SU-DHL-6 (cell line): ENCODE measurements at regions not wholly inside any gene's neighbourhood (a gene's known extent, or its start where the extent isn't known, plus 50 kb on each side); places are given as distances from the start of the nearest gene placed in this dataset.

Experiments
- H2AFZ ChIP-seq: fragments of 200-600 bp; sonication (generic); 2 replicates; pipeline ENCODE4 v1.6.1; 2014; ENCODE audit warnings: low read depth, mild to moderate bottlenecking, moderate library complexity, mixed read lengths, antibody characterized with exemption, low read length; ENCODE audit not compliant: severe bottlenecking
- H3F3A ChIP-seq: fragments of 200-600 bp; shearing (Covaris generic); 2 replicates; pipeline ENCODE4 v1.6.0; 2016; ENCODE audit warnings: antibody characterized with exemption, mild to moderate bottlenecking; ENCODE audit not compliant: insufficient read depth
- H3K27ac ChIP-seq: fragments of 200-600 bp; sonication (generic); 2 replicates; pipeline ENCODE4 v1.5.1; 2016; ENCODE audit warnings: low read depth, mild to moderate bottlenecking, low read length, moderate library complexity, mixed read lengths
- H3K27me3 ChIP-seq: fragments of 200-600 bp; sonication (generic), shearing (Covaris generic); 2 replicates; pipeline ENCODE4 v1.6.0; 2014; ENCODE audit warnings: mild to moderate bottlenecking, low read length
- H3K36me3 ChIP-seq: fragments of 200-600 bp; sonication (generic); 2 replicates; pipeline ENCODE4 v1.6.1; 2014; ENCODE audit warnings: mild to moderate bottlenecking, low read length, mixed read lengths
- H3K4me2 ChIP-seq: fragments of 300-600, 200-600 bp; shearing (Covaris generic), sonication (generic); 2 replicates; pipeline ENCODE4 v1.6.0; 2014; ENCODE audit warnings: low read length, low read depth, mild to moderate bottlenecking; ENCODE audit not compliant: poor library complexity, severe bottlenecking
- H3K4me3 ChIP-seq: fragments of 200-600 bp; sonication (generic); 2 replicates; pipeline ENCODE4 v1.5.1; 2014; ENCODE audit warnings: antibody characterized with exemption, low read length, mild to moderate bottlenecking, mixed read lengths; ENCODE audit not compliant: insufficient read depth, poor library complexity, severe bottlenecking
- H3K79me2 ChIP-seq: fragments of 200-600 bp; sonication (generic); 2 replicates; pipeline ENCODE4 v1.6.1; 2014; ENCODE audit warnings: mild to moderate bottlenecking, low read length, moderate library complexity; ENCODE audit not compliant: insufficient read depth
- H3K9ac ChIP-seq: fragments of 200-600 bp; sonication (generic); 2 replicates; pipeline ENCODE4 v1.7.0; 2014; ENCODE audit warnings: mild to moderate bottlenecking, low read length
- H3K9me2 ChIP-seq: fragments of 200-600 bp; sonication (generic); replicated peaks from 2 replicates; pipeline ENCODE4 v1.6.1; 2014; ENCODE audit warnings: low read length; ENCODE audit not compliant: insufficient read depth
- H3K9me3 ChIP-seq: fragments of 200-600 bp; sonication (generic); 2 replicates; pipeline ENCODE4 v1.6.1; 2014; ENCODE audit warnings: low read length, mixed read lengths; ENCODE audit not compliant: insufficient read depth
- H4K20me1 ChIP-seq: fragments of 200-600 bp; sonication (generic); 2 replicates; pipeline ENCODE4 v1.6.1; 2014; ENCODE audit warnings: low read depth, mild to moderate bottlenecking, antibody characterized with exemption, low read length, moderate library complexity, mixed read lengths
- CTCF ChIP-seq: fragments of 200-600 bp; sonication (generic); IDR thresholded peaks from one replicate; pipeline ENCODE4 v1.5.1; 2017; ENCODE audit warnings: antibody characterized with exemption, mild to moderate bottlenecking, low read length, moderate library complexity; ENCODE audit not compliant: insufficient read depth, poor library complexity, severe bottlenecking
- EZH2phosphoT487 ChIP-seq: fragments of 200-600 bp; sonication (generic), shearing (Covaris generic); conservative IDR thresholded peaks from 2 replicates; pipeline ENCODE4 v1.6.1; 2018; ENCODE audit warnings: mild to moderate bottlenecking, antibody characterized with exemption, low read length, moderate library complexity, mixed read lengths

GRCh38 chr20:19834287-19834686, 76.2 kb downstream of the RIN2 start:
- Histone ChIP-seq H3K9me2 (no peaks in the 10 kb centered on the region), H4K20me1 (no peaks in the 10 kb centered on the region), H3K9ac (no peak overlapping the region), H3F3A (no peaks in the 10 kb centered on the region), H2AFZ (no peak overlapping the region), H3K4me3 (no peak overlapping the region), H3K79me2 (no peaks in the 10 kb centered on the region), H3K9me3 (no peaks in the 10 kb centered on the region), H3K4me2 (no peak overlapping the region), H3K27ac (no peak overlapping the region), H3K27me3 (no peaks in the 10 kb centered on the region), H3K36me3 (no peaks in the 10 kb centered on the region)
- no peak for TF ChIP-seq CTCF
- no peak for TF ChIP-seq EZH2phosphoT487

- Histone ChIP-seq H3K4me3 (no peak overlapping the region), H3K36me3 (no peaks in the 10 kb centered on the region), H3K4me2 (no peak overlapping the region), H4K20me1 (no peaks in the 10 kb centered on the region), H3F3A (no peaks in the 10 kb centered on the region), H3K79me2 (no peaks in the 10 kb centered on the region), H3K9me3 (no peaks in the 10 kb centered on the region), H3K9me2 (no peaks in the 10 kb centered on the region), H3K27me3 (no peaks in the 10 kb centered on the region), H2AFZ (no peak overlapping the region), H3K9ac (no peak overlapping the region), H3K27ac (no peak overlapping the region)
- TF ChIP-seq EZH2phosphoT487 = no peak
- no peak for TF ChIP-seq CTCF
Observed at GRCh38 chr20:19834783-19835182, 76.7 kb downstream of the RIN2 start.

- TF ChIP-seq EZH2phosphoT487 (no peak), CTCF (no peak)
- H4K20me1 ChIP-seq = no peaks in the 10 kb centered on the region
Observed at GRCh38 chr20:19835533-19836222, 77.6 kb downstream of the RIN2 start.

More at GRCh38 chr20:19835533-19836222, 77.6 kb downstream of the RIN2 start:
- no peak overlapping the region for H2AFZ ChIP-seq
- no peak overlapping the region for H3K4me3 ChIP-seq
- H3F3A ChIP-seq = no peaks in the 10 kb centered on the region
- H3K36me3 ChIP-seq = no peaks in the 10 kb centered on the region
- H3K9ac ChIP-seq = no peak overlapping the region
- no peaks in the 10 kb centered on the region for H3K9me3 ChIP-seq
- H3K9me2 ChIP-seq = no peaks in the 10 kb centered on the region
- no peak overlapping the region for H3K27ac ChIP-seq
- H3K27me3 ChIP-seq = no peaks in the 10 kb centered on the region
- H3K79me2 ChIP-seq = no peaks in the 10 kb centered on the region
- no peak overlapping the region for H3K4me2 ChIP-seq
